ENCODE measurements at regions not wholly inside any gene's neighbourhood (a gene's known extent, or its start where the extent isn't known, plus 50 kb on each side); places are given as distances from the start of the nearest gene placed in this dataset.

DNA sequence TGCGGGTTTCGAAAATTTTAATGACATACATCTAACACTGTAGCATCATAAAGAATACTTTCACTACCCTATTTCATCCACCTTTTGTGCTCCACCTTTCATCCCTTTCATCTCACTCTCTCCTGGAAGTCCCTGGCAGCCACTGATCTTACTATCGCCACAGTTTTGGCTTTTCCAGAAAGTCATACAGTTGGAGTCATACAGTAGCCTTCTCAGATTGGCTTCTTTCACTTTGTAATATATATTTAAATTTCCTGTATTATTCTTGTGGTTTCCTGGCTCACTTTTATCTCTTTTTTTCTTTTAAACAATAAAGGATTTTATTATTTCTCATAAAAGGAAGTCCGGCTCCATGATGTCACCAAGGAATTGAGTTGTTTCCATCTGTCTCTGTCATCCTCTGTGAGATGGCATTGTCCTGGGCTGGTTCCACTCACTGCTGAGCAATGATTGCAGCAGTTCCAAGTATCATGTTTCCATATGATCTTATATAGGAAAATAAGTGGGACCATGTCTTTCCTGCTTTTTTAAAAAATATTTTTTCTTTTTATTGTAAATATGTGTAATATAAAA is 626.3 kb downstream of the POM121L12 start:
- H3K36me3 ChIP-seq (ENCODE audit: control insufficient read depth in 2 of 2, extremely low read depth in 1 of 2, insufficient read depth in 2 of 2, low read length in 2 of 2), result no peaks in the 10 kb centered on the region
- no peak overlapping the region for H3K4me3 ChIP-seq (replicated peaks in 1 of 3; ENCODE audit: insufficient read depth in 1 of 3, low read depth in 1 of 3, low read length in 3 of 3)
- no peaks in the 10 kb centered on the region for H3K27me3 ChIP-seq (ENCODE audit: control insufficient read depth in 2 of 2, insufficient read depth in 2 of 2, low read length in 2 of 2)
- no peaks in the 10 kb centered on the region for H3K79me2 ChIP-seq (ENCODE audit: control insufficient read depth, insufficient read depth, low read length)
- no peaks in the 10 kb centered on the region for H3K4me1 ChIP-seq (ENCODE audit: control insufficient read depth, extremely low read depth, insufficient read depth, low read length)
- intact Hi-C loops (cut with micrococcal nuclease), result no loop called here
- no peak overlapping the region for H3K9ac ChIP-seq (replicated peaks; ENCODE audit: extremely low read depth, insufficient read depth, low read length)
- H2AFZ ChIP-seq (ENCODE audit: low read depth, low read length), result no peak overlapping the region
- H3K9me3 ChIP-seq (replicated peaks; ENCODE audit: control insufficient read depth, insufficient read depth, low read length), result no peaks in the 10 kb centered on the region
- no peak overlapping the region for H3K4me2 ChIP-seq (ENCODE audit: insufficient read depth, low read length)
- BruUV-seq (replicated peaks), result no TSS peak
- no peak for FAIRE-seq
- H3K9me1 ChIP-seq (replicated peaks; ENCODE audit: control insufficient read depth, extremely low read depth, insufficient read depth, low read length), result no peaks in the 10 kb centered on the region
- no peak for DNase-seq (ENCODE audit: low read depth, low spot score)
- dilution Hi-C loops (cut with MboI; ENCODE audit: extremely low pct_ligation_motif_present, low sequenced_read_pairs), result no loop called here
- TF ChIP-seq, protein P1, sequence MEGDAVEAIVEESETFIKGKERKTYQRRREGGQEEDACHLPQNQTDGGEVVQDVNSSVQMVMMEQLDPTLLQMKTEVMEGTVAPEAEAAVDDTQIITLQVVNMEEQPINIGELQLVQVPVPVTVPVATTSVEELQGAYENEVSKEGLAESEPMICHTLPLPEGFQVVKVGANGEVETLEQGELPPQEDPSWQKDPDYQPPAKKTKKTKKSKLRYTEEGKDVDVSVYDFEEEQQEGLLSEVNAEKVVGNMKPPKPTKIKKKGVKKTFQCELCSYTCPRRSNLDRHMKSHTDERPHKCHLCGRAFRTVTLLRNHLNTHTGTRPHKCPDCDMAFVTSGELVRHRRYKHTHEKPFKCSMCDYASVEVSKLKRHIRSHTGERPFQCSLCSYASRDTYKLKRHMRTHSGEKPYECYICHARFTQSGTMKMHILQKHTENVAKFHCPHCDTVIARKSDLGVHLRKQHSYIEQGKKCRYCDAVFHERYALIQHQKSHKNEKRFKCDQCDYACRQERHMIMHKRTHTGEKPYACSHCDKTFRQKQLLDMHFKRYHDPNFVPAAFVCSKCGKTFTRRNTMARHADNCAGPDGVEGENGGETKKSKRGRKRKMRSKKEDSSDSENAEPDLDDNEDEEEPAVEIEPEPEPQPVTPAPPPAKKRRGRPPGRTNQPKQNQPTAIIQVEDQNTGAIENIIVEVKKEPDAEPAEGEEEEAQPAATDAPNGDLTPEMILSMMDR (IDR thresholded peaks at IDR 0.05; ENCODE audit: extremely low read depth in 1 of 2, insufficient read depth in 1 of 2, low read depth in 1 of 2, low read length in 2 of 2), result no peak
- TF ChIP-seq MYC (IDR thresholded peaks at IDR 0.05; ENCODE audit: low read depth, low read length), result no peak
- no peak for TF ChIP-seq POLR2AphosphoS5 (IDR thresholded peaks at IDR 0.05; ENCODE audit: insufficient read depth, low read depth, low read length)
- TF ChIP-seq, protein P2, sequence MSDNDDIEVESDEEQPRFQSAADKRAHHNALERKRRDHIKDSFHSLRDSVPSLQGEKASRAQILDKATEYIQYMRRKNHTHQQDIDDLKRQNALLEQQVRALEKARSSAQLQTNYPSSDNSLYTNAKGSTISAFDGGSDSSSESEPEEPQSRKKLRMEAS (IDR thresholded peaks at IDR 0.05; ENCODE audit: insufficient read depth, insufficient read length), result no peak
- no peak for TF ChIP-seq POLR2A (IDR thresholded peaks at IDR 0.05; ENCODE audit: low read depth, low read length)
- TF ChIP-seq EZH2 (IDR thresholded peaks at IDR 0.05; ENCODE audit: borderline replicate concordance, low read depth, low read length, severe bottlenecking), result no peak
- TF ChIP-seq JUN (IDR thresholded peaks at IDR 0.05; ENCODE audit: borderline replicate concordance, insufficient read depth, insufficient read length, low read depth), result no peak
- no peak for TF ChIP-seq GATA2 (IDR thresholded peaks at IDR 0.05; ENCODE audit: insufficient read depth, insufficient read length, low read depth, low read length)
- TF ChIP-seq FOS (IDR thresholded peaks at IDR 0.05; ENCODE audit: borderline replicate concordance, insufficient read depth, low read length), result no peak
- ChIA-PET POLR2A (no interaction called here), CTCF (no interaction called here)
- H4K20me1 ChIP-seq (replicated peaks; ENCODE audit: control insufficient read depth, extremely low read depth, insufficient read depth, low read length), result no peaks in the 10 kb centered on the region
- H3K27ac ChIP-seq (ENCODE audit: insufficient read depth, low read depth, low read length), result no peak overlapping the region

Measured in endothelial cell of umbilical vein (primary cell).